ENCODE measurements at regions not wholly inside any gene's neighbourhood (a gene's known extent, or its start where the extent isn't known, plus 50 kb on each side); places are given as distances from the start of the nearest gene placed in this dataset.
"Not testable (repeated sequence)": the region's sequence is repeated elsewhere in the genome, so short reads cannot be mapped to it uniquely, and the experiment has no call there.

DNA sequence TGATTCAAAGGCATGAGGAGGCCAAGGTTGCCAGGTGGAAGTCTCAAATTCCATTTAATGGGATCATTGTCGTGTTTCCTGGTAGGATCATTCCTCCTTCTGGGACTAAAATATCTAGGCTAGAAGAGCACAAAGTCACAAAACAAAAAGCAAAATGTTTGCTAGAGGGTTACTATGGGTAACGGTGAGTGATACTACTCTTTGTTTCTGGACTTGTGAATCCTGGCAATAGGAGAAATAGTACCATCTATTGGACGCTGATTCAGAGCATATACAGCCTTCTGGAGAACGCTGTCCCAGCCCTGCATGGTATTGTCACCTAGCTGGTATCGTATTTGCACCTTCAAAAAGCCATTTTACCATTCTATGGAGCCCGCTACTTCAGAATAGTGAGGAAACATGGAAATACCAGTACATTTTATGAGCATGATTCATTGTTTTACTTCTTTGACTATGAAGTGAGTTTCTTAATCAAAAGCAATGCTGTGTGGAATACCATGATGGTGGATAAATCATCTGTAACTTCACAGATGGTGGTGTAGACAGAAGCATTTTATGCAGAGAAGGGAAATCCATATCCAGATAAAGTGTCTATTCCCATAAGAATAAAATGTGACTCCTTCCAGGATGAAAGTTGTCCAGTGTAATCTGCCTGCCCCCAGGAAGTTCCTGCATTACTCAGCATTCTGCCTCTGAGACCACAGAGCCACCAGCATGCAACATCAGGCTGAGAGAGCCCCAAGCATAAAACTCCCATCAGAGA is 361.0 kb downstream of the ETV1 start:
- TF ChIP-seq, protein P1, sequence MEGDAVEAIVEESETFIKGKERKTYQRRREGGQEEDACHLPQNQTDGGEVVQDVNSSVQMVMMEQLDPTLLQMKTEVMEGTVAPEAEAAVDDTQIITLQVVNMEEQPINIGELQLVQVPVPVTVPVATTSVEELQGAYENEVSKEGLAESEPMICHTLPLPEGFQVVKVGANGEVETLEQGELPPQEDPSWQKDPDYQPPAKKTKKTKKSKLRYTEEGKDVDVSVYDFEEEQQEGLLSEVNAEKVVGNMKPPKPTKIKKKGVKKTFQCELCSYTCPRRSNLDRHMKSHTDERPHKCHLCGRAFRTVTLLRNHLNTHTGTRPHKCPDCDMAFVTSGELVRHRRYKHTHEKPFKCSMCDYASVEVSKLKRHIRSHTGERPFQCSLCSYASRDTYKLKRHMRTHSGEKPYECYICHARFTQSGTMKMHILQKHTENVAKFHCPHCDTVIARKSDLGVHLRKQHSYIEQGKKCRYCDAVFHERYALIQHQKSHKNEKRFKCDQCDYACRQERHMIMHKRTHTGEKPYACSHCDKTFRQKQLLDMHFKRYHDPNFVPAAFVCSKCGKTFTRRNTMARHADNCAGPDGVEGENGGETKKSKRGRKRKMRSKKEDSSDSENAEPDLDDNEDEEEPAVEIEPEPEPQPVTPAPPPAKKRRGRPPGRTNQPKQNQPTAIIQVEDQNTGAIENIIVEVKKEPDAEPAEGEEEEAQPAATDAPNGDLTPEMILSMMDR (IDR thresholded peaks at IDR 0.05; ENCODE audit: insufficient read depth, low read length): no peak
- DNase-seq (ENCODE audit: low read depth): peak; percentile 20
- H3K4me3 ChIP-seq (ENCODE audit: low read depth, low read length): no peak overlapping the region

DNA sequence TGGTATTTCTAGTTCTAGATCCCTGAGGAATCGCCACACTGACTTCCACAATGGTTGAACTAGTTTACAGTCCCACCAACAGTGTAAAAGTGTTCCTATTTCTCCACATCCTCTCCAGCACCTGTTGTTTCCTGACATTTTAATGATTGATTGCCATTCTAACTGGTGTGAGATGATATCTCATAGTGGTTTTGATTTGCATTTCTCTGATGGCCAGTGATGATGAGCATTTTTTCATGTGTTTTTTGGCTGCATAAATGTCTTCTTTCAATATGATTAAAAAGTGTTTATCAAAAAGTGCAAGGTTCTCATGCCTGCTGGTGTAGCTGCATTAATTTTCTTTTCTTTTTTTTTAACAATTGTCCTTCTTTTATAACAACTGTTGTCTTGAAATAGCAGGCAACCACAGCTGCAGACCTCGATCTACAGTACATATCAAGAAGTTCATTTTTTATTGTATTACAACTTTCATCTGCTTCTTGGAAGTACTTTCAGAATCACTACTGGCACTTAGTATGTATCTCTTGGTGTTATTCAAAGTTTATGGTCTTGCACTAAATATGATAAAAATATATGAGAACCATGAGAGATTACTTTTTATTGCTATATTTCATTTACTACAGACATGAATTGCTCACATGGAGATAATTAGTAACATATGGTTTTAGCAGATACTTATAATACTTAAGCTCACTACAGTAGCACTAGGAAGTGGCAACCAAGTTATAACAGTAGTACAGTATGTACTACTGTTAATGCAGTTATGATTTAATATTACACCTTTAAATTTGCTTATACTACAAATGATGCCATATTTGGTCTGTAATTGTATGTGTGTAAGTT is 358.0 kb downstream of the ETV1 start:
- not testable (repeated sequence) for DNase-seq (ENCODE audit: low read depth); H3K4me3 ChIP-seq (ENCODE audit: low read depth, low read length)

DNA sequence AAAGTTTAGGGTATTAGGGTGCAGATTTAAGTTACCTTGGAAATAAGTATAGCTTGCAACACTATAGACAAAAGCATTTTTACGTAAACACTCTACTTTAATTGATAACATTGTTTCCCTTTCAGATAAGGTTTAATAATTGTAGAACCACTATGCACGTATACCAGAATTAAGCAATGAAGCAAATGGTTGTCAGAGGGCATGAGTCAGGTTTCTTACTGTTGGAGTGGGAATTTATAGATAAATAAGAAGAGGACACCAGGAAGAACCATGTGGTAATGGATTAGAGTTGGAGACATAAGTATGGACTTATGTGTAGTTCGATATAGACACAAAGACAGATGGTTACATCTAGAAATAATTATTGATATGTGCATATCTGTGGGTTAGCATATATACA is 355.6 kb downstream of the ETV1 start:
- H3K4me3 ChIP-seq (ENCODE audit: low read depth, low read length): no peak overlapping the region
- no peak for DNase-seq (ENCODE audit: low read depth)
- TF ChIP-seq, protein P1 (IDR thresholded peaks at IDR 0.05; ENCODE audit: insufficient read depth, low read length): no peak

DNA sequence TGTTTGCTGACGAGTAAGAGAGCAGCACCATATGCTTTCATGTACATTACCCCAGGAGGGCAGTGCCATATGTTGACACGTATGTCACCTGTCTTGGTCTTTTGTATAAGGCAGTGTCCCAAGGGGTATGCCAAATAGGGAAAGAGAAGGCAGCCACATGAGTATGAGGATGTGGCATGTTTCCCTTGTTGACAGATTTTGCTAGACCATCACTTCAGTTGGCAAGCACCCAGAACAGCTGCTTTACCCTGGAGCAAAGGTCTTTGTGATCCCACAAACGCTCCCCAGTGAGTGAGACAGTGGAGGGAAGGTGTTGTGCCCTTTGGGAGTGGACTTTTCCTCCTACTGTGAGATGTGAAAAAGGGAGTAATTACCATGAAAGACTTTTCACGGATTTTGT is 350.1 kb downstream of the ETV1 start:
- TF ChIP-seq, protein P1 (IDR thresholded peaks at IDR 0.05; ENCODE audit: insufficient read depth, low read length): no peak
- no peak for DNase-seq (ENCODE audit: low read depth)
- H3K4me3 ChIP-seq (ENCODE audit: low read depth, low read length): no peak overlapping the region

DNA sequence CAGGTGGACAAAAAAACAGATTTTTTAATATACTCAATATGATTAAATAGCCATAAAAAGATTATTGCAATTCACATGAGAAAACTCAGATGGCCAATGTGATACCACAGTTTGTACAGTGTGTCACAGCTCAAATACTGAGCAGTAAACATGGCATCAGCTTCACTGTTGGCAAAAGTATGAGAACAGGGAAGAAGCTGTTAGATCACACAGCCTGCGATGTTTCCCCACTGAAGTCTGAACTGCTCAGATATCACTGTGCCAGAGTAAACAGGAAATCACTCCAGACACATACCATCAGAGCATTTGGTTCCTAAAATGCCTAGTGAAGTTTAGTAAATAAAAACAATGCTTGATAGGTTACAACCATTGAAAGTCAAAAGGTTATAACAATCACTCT is 347.8 kb downstream of the ETV1 start:
- H3K4me3 ChIP-seq (ENCODE audit: low read depth, low read length): no peak overlapping the region
- peak; percentile 54 for DNase-seq (ENCODE audit: low read depth)
- TF ChIP-seq, protein P1 (IDR thresholded peaks at IDR 0.05; ENCODE audit: insufficient read depth, low read length): no peak

DNA sequence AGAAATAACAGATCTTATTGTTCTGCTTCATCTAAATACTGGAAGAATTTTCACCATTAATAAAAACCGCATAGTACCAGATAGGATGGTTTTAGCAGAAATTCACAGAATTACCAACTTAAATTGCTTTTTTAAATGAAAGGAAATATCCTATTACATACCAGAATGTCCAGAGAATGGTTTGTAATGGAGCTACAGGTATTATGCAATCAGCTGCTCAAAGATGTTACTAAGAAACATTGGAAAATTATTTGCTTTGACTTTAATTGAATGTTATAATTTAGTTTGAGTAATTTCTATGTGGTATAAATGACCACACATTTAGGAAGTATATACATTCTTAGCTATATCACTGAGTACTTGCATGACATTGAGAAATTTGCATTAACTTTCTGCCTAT is 338.3 kb downstream of the ETV1 start:
- H3K4me3 ChIP-seq (ENCODE audit: low read depth, low read length): no peak overlapping the region
- TF ChIP-seq, protein P1 (IDR thresholded peaks at IDR 0.05; ENCODE audit: insufficient read depth, low read length): no peak
- no peak for DNase-seq (ENCODE audit: low read depth)

DNA sequence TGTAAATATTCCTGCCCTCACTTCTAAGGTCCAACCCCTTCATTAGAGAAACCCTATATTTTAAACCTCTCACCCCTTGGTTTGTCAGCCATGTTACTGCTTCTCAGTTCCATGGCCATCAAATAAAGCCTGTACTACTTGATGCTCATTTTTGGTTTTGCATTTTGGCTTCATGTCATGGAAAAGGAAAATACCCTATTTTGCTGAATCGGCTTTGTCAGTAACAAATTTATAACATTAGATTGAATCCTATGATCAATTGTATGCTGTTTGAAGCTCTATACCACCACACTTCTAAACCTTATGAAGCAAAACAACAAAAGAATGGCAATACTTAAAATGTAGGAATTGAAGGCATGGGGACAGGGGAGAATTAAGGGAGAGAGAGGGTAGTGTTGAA is 333.1 kb downstream of the ETV1 start:
- no peak for DNase-seq (ENCODE audit: low read depth)
- TF ChIP-seq, protein P1 (IDR thresholded peaks at IDR 0.05; ENCODE audit: insufficient read depth, low read length): no peak
- H3K4me3 ChIP-seq (ENCODE audit: low read depth, low read length): no peak overlapping the region
